Neural cell (in vitro differentiated cells): ENCODE measurements at regions not wholly inside any gene's neighbourhood (a gene's known extent, or its start where the extent isn't known, plus 50 kb on each side); places are given as distances from the start of the nearest gene placed in this dataset.

Source experiments
- H2AFZ ChIP-seq: fragments of 200-600, 300-800 bp; sonication (generic), shearing (Covaris generic); 2 replicates; pipeline ENCODE4 v1.6.0; 2014; ENCODE audit warnings: low read depth, mild to moderate bottlenecking, antibody characterized with exemption, low read length, moderate library complexity
- H3F3A ChIP-seq: fragments of 200-600 bp; shearing (Covaris generic); 2 replicates; pipeline ENCODE4 v1.6.1; 2016; ENCODE audit warnings: mild to moderate bottlenecking, moderate library complexity, mixed read lengths, antibody characterized with exemption, low read length; ENCODE audit not compliant: insufficient read depth, poor library complexity, severe bottlenecking
- H3K27ac ChIP-seq: fragments of 200-600, 300-800 bp; sonication (generic), shearing (Covaris generic); 2 replicates; pipeline ENCODE4 v1.5.1; 2014; ENCODE audit warnings: mild to moderate bottlenecking, low read length, moderate library complexity
- H3K27me3 ChIP-seq: fragments of 300-800, 200-600 bp; sonication (generic), shearing (Covaris generic); 2 replicates; pipeline ENCODE4 v1.6.0; 2014; ENCODE audit warnings: mild to moderate bottlenecking, low read depth, low read length, moderate library complexity; ENCODE audit not compliant: insufficient read depth
- H3K36me3 ChIP-seq: fragments of 300-800, 200-600 bp; sonication (generic), shearing (Covaris generic); 2 replicates; pipeline ENCODE4 v1.5.1; 2014; ENCODE audit warnings: mild to moderate bottlenecking, antibody characterized with exemption, low read length, moderate library complexity; ENCODE audit not compliant: insufficient read depth
- H3K4me2 ChIP-seq: fragments of 300-800, 200-600 bp; sonication (generic), shearing (Covaris generic); 2 replicates; pipeline ENCODE4 v1.6.0; 2014; ENCODE audit warnings: mild to moderate bottlenecking, low read length
- H3K4me3 ChIP-seq: fragments of 300-800, 200-600 bp; sonication (generic), shearing (Covaris generic); 2 replicates; pipeline ENCODE4 v1.5.1; 2014; ENCODE audit warnings: mild to moderate bottlenecking, low read length, moderate library complexity
- H3K79me2 ChIP-seq: fragments of 200-600 bp; shearing (Covaris generic); replicated peaks from 2 replicates; pipeline ENCODE4 v1.6.0; 2014; ENCODE audit warnings: mild to moderate bottlenecking, low read length, moderate library complexity; ENCODE audit not compliant: insufficient read depth
- H3K9ac ChIP-seq: fragments of 300-800, 200-600 bp; sonication (generic), shearing (Covaris generic); 2 replicates; pipeline ENCODE4 v1.6.1; 2016; ENCODE audit warnings: mild to moderate bottlenecking, low read length, mixed read lengths
- H3K9me2 ChIP-seq: fragments of 200-600 bp; shearing (Covaris generic); 2 replicates; pipeline ENCODE4 v1.6.1; 2016; ENCODE audit warnings: mild to moderate bottlenecking, low read length, mixed read lengths; ENCODE audit not compliant: insufficient read depth
- H3K9me3 ChIP-seq: fragments of 200-600, 300-800 bp; sonication (generic), shearing (Covaris generic); 2 replicates; pipeline ENCODE4 v1.6.1; 2016; ENCODE audit warnings: mild to moderate bottlenecking, mixed run types, low read length, moderate library complexity, mixed read lengths
- H4K20me1 ChIP-seq: fragments of 200-600 bp; shearing (Covaris generic); 2 replicates; pipeline ENCODE4 v1.6.1; 2016; ENCODE audit warnings: mild to moderate bottlenecking, mixed run types; ENCODE audit not compliant: insufficient read depth
- CTCF ChIP-seq: fragments of 450-650 bp; IDR thresholded peaks from 2 replicates; pipeline ENCODE4 v1.5.1; 2014; ENCODE audit warnings: antibody characterized with exemption, mild to moderate bottlenecking, moderate library complexity; ENCODE audit not compliant: poor library complexity, severe bottlenecking
- EP300 ChIP-seq: fragments of 450-650 bp; conservative IDR thresholded peaks from 2 replicates; pipeline ENCODE4 v1.6.1; 2014; ENCODE audit warnings: antibody characterized with exemption, mild to moderate bottlenecking, moderate library complexity; ENCODE audit not compliant: poor library complexity, severe bottlenecking
- EZH2 ChIP-seq: fragments of 200-600, 300-800 bp; shearing (Covaris generic), sonication (generic); IDR thresholded peaks from 2 replicates; pipeline ENCODE4 v1.6.1; 2014; ENCODE audit warnings: antibody characterized with exemption, low read length, borderline replicate concordance, mild to moderate bottlenecking; ENCODE audit not compliant: insufficient read depth, poor library complexity, severe bottlenecking
- MXI1 ChIP-seq: fragments of 450-650 bp; conservative IDR thresholded peaks from 2 replicates; pipeline ENCODE4 v1.6.1; 2014; ENCODE audit warnings: antibody characterized with exemption, mild to moderate bottlenecking; ENCODE audit not compliant: poor library complexity, severe bottlenecking
- POLR2AphosphoS5 ChIP-seq: IDR thresholded peaks from 2 replicates; pipeline ENCODE4 v1.6.1; 2012
- RAD21 ChIP-seq: fragments of 450-650 bp; conservative IDR thresholded peaks from 2 replicates; pipeline ENCODE4 v1.6.1; 2014; ENCODE audit warnings: antibody characterized with exemption, mild to moderate bottlenecking, moderate library complexity
- REST ChIP-seq: IDR thresholded peaks from 2 replicates; pipeline ENCODE4 v1.6.1; 2012; ENCODE audit warnings: borderline replicate concordance
- SMC3 ChIP-seq: fragments of 450-650 bp; conservative IDR thresholded peaks from 2 replicates; pipeline ENCODE4 v1.6.1; 2014; ENCODE audit warnings: antibody characterized with exemption, mild to moderate bottlenecking, moderate library complexity; ENCODE audit not compliant: poor library complexity
- TAF1 ChIP-seq: IDR thresholded peaks from 2 replicates; pipeline ENCODE4 v1.6.1; 2012; ENCODE audit warnings: low read depth

GRCh38 chr6:126541806-126542491, 202.0 kb downstream of the CENPW start:
- no peaks in the 10 kb centered on the region for H3F3A ChIP-seq
- H2AFZ ChIP-seq, result no peak overlapping the region
- H3K9me2 ChIP-seq, result no peaks in the 10 kb centered on the region
- no peak overlapping the region for H3K27ac ChIP-seq
- H3K4me2 ChIP-seq, result no peak overlapping the region
- no peaks in the 10 kb centered on the region for H3K79me2 ChIP-seq
- H3K4me3 ChIP-seq, result no peak overlapping the region
- no peaks in the 10 kb centered on the region for H3K36me3 ChIP-seq
- no peaks in the 10 kb centered on the region for H3K9me3 ChIP-seq
- no peak overlapping the region for H3K9ac ChIP-seq
- H4K20me1 ChIP-seq, result no peaks in the 10 kb centered on the region
- TF ChIP-seq TAF1 (no peak), SMC3 (no peak), EP300 (no peak), MXI1 (no peak), POLR2AphosphoS5 (no peak), REST (no peak), RAD21 (no peak), EZH2 (no peak), CTCF (no peak)
- H3K27me3 ChIP-seq, result no peaks in the 10 kb centered on the region

- H3K9me2 ChIP-seq, result no peaks in the 10 kb centered on the region
- H3K27me3 ChIP-seq, result no peaks in the 10 kb centered on the region
- no peak overlapping the region for H3K4me3 ChIP-seq
- no peaks in the 10 kb centered on the region for H3K79me2 ChIP-seq
- no peaks in the 10 kb centered on the region for H3F3A ChIP-seq
- H3K36me3 ChIP-seq, result no peaks in the 10 kb centered on the region
- no peak for TF ChIP-seq POLR2AphosphoS5
- no peak for TF ChIP-seq MXI1
- TF ChIP-seq RAD21, result no peak
- no peak for TF ChIP-seq EZH2
- TF ChIP-seq EP300, result no peak
- TF ChIP-seq TAF1, result no peak
- H2AFZ ChIP-seq, result no peak overlapping the region
- H3K4me2 ChIP-seq, result no peak overlapping the region
- no peak overlapping the region for H3K27ac ChIP-seq
- H3K9me3 ChIP-seq, result no peaks in the 10 kb centered on the region
- no peaks in the 10 kb centered on the region for H4K20me1 ChIP-seq
- no peak overlapping the region for H3K9ac ChIP-seq
Measured at GRCh38 chr6:126546541-126547120, 206.7 kb downstream of the CENPW start.
